Nucleus accumbens (tissue), 56 donors: ENCODE measurements at regions not wholly inside any gene's neighbourhood (a gene's known extent, or its start where the extent isn't known, plus 50 kb on each side); places are given as distances from the start of the nearest gene placed in this dataset.
"Not testable (repeated sequence)": the region's sequence is repeated elsewhere in the genome, so short reads cannot be mapped to it uniquely, and the experiment has no call there.

Experiments used
- DNase-seq, 56 donors: peaks; one replicate each; lab custom pipeline; 2025; lab: John Stamatoyannopoulos, UW

DNA sequence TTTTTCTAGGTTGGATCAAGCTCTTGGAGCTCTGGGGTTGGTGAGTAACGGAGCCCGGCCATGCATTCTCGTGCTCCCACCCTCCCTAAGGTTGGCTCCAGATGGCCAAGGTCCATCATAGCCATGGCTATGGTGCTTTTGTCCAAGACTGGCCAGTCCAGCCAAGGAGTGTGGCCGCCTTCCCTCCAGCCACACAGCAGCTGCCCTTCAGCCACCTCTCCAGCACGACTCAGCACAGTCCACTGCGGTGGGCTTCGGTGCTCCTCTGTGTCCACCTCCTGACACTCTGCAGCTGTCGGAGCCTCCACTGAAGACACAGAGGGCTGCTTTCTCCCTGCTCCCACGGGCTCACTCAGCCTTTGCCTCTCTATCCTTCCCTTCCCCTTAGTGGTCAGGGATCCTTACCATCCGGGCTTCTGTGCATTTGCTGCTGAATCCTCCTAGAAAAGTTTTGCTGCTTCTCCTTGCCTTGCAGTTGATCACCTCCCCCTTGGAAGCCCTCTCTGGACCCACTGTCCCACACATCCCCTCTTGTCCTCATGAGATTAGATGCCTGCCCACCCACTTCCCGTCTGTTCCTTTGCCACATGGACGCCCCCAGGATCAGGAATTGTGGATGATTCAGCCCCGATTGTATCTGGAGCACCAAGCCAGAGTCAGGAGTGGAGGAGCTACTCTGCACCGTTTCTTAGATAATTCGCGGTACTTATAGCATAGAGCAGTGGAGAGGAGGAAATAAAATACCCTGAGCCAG lies 177.1 kb upstream of the COPS8 start:
- peak in 7 of 56 donors; percentile 10 to 50 (median 14) for DNase-seq

DNA sequence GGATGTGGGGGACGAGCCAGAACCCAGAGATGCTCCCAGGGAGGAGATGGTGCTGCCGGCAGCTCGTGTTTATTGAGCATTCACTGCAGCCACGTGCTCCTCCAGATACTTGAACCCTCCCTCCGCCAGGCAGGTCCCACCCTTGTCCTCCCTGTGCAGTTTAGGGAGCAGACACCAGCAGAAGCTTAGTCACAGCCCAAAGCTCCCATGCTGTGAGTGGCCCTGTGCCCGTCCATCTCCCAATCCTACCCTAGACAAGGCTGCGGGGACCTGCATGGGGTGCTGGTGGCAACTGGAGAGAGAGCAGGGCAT lies 176.5 kb upstream of the COPS8 start:
- peak in 1 of 56 donors; percentile 50 for DNase-seq

DNA sequence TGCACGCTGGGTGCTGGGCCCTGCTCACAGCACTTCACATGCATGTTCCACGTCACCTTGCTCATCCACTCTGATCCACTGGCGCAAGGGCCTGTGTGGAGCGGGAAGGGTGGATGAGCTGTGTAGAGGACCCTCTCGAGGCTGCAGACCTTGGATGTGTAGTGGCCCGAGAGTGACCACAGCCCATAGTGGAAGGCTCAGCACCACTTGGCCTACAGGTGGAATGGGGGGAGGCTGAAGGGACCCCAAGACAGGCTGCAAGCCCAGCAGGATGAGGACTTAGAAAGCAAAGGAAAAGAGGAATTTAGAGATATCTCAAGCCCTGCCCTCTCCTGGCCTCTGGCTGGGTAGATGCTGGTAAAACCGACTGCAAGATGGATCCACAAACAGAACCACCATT lies 175.9 kb upstream of the COPS8 start:
- no peak for DNase-seq

DNA sequence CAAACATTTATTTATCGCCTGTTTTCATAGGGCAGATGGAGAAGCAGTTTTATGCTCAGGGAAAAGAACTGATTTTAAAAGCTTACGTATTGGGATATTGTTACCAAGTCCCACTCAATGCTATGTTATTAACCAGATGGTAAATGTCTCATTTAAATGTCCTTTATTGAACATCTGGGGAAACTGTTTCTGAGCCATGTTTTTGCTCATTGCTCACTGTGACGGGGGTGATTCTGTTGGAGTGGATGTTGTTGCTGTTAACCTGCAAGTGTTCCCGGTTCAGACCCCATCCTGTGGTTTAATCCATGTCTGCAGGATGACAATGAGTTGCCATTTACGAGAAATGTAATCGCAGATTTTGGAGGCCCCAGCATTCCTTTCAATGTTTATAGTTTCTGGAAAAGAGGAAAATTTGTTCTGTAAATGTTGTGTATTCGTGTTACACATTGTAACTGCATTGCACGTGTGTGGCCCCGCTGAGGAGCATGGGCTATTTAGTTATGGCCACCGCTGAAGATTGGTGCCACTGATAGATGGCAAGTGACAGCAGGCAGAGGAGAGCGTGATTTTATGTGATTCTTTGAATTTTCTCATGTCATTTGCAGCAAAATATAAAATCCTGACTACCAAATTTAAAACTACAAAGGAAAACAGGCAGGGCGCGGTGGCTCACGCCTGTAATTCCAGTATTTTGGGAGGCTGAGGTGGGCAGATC lies 174.8 kb upstream of the COPS8 start:
- DNase-seq = no peak

DNA sequence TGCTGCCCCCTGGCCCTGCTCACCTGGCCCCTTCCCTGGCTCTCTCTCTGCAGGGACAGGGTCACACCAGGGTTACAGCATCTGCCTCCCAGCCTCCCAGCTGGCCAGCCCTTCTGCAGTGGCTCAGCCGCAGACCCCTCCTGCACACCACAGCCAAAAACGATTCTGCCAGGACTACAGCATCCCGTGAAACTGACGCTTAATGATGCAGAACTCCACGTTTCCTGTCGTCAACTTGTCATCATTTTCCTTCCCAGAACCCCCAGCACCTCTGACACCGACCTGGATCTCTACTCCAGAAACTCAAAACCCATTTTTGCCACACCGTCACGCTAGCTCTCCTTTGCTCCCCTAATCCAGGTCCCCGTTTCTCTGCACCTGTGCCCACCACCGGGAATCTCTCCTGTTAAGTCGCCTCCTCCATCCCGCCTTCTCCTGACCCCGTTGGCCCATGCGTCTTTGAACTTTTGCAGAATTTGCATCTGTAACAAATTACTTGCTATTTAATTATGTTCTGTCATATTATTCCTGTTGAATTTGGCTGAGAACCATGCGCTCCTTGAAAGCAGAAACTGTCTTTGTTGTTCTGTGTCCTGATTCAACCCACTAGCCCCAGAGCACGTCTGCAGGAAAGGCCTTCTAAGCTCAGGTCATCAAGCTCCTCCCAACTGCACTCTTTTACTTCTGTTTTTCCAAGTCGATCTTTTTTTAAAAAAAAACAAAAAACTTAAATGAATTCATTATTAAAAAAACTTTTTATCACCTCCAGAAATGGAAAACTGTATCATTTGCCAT lies 173.2 kb upstream of the COPS8 start:
- DNase-seq = no peak

DNA sequence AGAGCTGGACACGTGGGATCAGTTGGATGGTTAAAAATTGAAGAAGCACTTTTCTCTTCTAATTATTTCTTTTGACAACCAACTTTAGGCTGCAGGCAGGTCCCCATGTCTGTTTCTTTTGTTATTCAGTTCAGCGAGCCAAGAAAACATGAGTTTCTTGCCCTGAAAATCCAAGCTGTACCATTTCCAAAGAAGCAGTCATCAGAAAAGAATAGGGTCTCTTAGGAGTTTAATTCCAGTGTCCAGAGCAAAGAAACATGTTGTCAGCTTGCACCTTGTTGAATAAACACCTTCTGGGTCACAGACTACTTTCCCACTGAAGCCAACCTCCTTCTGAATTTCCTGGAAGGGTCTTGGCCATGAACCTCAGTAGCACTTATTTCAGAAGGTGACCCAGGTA lies 170.5 kb upstream of the COPS8 start:
- no peak for DNase-seq

DNA sequence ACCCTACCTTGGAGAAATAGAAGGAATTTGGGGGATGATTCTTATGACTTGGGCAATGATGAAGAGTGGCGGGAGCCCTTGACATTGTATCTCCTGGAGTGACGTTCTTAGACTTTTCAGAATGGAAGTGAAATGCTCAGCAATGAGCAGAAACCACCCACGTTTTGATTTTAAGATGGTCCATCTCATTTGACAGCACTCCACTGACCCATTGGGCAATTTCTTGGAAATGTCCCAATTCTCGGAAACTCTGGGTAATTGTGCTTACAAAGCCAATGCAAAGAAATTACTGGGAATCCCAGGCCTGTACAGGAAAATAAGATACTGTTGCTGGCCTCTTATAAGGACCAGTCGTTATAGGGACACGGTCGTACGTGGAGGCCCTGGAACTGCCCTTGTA lies 170.0 kb upstream of the COPS8 start:
- DNase-seq = no peak

DNA sequence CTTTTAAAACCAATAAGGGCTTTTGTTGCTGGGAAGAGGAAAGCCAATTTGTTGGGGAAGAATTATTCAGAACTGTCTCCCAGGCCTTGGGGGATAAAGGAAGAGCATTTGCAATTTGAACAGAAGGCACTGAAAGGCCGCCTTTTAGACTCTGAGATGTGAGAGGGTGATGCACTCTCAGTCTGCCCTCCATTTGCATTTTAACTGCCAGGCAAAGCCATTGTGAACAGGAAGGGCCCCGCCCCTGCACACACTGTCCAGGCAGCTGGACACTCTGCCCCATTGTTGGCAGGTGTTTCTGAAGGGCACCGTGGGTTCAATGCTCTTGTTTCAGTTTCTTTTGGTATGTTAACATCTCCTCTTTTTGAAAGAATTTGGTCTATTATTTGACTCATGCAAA lies 169.5 kb upstream of the COPS8 start:
- DNase-seq = peak in 10 of 56 donors; percentile 5 to 42 (median 11)

DNA sequence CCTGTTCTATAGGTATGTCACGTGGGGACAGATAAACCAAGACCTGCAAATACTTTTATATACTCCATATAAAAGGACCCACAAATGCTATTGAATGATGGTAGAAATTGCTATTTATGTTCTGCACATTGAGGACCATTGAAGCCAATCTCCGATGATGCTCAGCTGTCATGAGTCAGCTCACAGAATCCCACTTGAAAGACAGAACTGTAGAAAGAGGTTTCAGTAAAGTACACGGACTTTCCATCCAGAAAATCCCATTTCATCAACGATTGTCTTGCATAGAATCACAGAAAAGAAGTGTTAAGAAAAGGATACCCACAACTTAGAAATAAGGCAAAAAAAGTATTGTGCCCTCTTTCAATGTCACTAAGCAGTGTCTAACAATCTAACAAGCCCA lies 169.0 kb upstream of the COPS8 start:
- DNase-seq = no peak

DNA sequence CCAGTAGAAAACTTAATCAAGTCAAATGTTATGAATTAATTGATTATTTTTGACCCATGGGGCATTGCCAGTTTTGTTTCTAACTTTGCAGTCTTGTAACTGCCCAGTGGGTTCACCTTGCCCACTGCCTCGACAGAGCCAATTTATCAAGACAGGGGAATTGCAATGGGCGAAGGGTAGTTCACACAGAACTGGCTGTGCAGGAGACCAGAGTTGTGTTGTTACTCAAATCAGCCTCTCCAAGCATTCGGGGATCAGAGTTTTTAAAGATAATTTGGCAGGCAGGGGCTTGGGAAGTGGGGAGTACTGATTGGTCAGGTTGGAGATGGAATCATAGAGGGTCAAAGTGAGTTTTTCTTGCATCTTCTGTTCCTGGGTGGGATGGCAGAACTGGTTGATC lies 168.5 kb upstream of the COPS8 start:
- DNase-seq = no peak

DNA sequence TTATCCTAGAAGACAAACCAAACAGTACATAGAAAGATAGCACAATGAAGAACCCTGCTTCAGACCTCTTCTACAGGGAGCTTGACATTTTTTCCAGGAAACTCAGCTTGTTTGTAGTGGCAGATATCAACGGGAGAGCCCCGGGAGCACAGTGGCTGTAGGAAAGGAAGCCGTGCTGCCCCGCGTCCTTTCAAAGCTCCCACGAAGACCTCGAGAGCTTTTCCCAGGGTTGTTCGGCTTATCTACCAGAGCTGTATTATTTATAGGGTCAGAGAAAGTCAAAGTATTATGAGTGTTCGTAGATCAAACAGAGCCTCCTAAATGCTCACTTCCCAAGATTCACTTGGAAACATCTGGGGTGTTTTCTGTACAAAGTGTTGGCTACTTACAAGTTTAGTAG lies 167.1 kb upstream of the COPS8 start:
- DNase-seq = no peak

DNA sequence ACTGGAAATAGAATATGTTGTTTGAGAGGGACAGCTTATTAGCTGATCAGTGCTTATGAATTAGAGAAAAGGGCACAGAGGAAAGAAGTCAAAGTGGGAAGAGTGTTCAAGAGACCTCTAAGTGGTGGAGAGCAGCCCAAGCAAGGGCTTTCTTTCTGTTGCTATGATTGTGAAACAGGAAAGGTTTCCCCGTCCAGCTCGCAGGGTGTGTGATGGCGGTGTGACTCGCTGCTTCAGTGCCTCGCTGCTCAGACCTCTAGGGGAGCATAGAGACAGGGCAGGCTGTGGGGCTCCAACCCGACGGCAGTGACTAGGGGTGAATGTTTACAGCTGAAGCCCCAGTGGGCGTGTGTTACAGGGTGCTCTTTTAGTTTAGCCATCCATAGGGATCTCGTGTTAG lies 166.5 kb upstream of the COPS8 start:
- DNase-seq = no peak

DNA sequence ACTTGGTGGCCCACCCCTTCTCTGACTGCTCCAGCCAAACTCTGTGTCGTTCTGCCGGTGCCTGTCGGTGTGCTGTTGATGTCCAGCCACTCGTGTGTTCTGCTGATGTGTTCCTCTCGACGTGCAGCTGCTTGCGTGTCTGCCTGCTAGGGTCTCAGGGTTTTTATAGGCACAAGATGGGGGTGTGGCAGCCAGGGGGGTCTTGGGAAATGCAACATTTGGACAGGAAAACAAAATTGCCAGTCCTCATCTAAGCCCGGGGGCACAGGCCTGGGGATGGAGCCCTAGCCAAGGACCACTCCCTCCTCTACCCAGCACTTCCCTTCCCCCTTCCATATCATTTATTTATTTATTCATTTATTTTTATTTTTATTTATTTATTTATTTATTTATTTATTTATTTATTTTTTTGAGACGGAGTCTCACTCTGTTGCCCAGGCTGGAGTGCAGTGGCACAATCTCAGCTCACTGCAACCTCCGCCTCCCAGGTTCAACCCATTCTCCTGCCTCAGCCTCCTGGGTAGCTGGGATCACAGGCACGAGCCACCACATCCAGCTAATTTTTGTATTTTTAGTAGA lies 165.8 kb upstream of the COPS8 start:
- not testable (repeated sequence) for DNase-seq

DNA sequence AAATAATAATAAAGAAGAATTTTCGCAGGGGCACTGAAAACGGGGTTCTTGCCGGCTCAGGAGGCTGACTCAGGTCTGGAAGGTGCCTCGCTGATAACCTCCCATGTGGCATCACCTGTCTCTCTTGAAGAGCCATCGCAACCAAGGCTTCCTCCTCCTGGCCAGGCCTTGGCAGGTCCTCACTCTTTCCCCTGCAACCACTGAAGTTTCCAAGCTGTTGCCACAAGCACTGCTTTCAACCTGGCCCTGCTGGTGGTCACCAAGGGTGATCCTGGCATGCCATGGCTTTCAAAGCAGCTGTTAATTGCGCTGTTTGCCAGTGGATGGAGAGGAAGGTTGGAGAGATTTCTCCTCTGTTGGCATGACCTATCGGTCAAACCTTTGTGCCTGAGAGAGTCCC lies 163.6 kb upstream of the COPS8 start:
- DNase-seq = no peak

DNA sequence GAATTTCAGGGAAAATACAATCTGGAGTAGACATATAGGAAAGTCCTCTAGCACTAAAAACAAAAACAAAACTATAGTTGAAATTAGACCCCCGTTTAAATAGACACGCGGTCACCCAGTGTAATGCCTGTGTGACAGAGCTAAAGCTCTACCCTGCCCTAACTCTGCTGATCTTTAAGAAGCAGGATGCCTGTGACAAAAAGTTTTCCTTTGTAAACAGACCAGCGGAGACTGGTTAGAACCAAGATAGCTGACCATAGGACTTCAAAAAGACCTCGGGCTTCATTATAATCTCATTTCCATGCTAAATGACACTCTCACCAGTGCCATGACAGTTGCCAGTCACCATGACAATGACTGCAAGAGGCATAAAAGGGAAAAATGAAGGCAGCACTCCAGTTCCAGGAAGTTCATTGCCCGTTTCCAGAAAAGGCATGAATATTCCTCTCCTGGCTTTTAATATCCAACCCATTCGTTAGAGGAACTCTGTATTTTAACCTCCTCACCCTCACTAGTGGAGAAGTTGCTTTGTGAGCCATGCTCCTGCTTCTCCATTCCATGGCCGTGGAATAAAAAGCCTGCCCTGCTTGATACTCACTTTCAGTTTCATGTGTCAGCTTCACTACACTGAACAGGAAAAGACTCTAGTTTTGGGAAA lies 157.2 kb upstream of the COPS8 start:
- DNase-seq = no peak

DNA sequence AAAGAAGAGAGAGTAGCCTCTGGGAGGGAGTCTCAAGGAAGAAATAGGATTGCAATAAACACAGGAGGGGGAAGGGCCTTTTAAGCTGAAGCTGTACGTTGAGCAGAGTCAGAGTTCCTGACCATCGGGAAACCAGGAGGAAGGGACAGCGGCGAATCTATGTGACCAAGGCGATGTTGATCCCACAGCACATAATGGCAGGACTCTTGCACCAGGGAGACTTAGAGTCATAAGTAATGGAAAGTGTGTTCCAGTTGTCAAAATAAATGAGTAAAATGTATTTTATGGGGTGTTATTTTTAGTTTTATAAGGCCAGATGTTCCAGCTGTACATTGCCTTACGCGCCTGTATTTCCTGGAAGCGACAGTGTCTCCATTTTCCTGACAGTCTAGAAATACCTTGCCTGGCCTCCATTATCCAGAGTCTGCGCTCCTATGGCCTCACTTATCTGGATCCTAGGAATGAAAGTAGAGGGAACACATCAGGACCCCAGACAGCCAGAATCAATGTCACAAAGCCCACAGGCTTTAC lies 152.8 kb upstream of the COPS8 start:
- no peak for DNase-seq

DNA sequence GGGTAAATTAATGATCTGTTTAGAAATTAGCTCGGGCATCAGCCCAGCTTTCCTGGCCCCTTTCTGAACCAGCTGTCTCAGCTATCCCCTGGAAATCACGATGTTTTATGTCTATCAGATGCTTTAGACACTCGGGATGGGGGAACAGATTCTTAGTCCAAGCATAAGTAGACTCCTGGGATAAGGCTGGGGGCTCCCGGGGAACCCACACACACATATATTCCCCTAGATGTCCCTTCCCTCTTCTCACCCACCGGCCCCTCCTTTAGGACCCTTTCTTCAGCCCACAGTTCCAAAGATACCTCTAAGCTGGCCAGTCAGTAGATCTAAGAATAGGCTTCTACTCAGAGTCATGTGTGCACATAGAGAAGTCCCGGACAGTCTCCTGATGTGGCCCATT lies 151.5 kb upstream of the COPS8 start:
- no peak for DNase-seq

DNA sequence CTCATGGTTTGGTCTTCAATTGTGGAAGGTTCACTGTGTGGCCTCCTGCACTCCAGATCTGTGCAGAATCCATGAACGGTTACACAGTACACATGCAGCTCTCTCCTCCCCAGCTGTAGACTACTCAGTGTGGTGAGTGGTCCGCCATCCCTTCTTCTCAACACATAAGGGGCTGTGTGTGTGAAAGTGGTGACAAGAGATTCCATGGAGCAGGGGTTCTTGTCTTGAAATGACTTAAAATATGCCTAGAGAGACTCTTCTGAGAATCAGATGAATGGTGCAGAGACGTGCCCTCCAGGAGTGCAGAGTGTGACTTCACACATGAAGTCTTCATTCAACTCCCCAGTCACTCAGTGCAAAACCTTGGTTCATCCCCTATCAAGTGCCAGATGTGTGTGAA lies 151.0 kb upstream of the COPS8 start:
- DNase-seq = no peak

DNA sequence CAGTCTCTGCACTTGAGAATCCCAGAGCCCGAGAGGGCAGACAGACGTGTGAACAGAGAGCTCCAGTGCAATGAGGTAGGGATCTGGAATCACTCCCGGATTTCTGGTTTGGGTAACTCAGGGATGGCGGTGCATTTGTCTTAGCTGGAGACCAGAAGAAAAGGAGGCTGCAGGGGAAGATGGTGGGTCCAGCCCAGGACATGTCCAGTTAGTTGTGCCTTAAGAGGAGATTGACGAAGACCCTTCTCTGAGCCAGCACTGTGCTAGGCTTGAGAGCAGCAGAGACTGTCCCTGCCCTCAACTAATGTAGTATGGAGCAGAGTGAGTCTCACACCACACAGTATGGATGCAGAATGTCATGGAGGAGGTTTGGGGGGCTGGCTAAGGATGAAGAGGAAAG lies 150.6 kb upstream of the COPS8 start:
- DNase-seq = no peak

DNA sequence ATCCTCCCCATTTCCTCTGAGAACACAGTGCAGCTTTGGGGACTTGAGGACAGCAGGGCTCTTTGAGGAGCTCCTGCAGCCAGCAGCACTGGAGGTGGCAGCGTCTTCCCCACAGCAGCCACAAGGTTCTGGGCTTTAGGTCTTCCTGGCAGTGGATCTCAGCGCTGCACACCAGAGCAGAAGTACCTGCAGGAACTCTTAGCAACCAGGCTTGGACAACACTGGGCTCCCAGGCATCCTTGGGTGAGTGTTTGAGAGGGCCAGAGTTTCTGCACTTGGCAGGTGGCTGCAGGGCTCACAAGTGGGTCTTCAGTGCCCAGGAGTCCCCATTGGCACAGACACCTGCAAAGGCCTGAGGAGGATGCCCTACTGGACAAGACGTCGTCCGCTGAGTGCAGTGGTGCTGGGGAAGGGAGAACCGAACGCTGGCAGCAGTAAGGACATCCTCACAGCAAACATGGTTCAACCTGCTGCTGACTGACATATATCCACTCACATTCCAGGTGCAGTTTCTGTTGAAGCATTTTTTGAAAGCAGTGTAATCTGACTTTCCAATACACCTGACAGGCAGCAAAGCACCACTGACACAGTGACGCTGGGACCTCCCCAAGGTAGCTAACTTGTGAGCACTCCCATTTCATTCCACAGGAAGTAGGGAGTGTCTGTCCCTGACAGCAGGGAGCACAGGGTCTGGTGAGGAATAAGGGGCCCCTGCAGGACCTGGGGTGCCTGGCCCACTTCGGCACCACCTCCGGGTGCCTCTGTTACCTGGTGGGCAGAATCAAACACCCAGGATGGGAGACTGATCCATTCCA lies 149.9 kb upstream of the COPS8 start:
- DNase-seq = no peak
